ENCODE measurements at regions not wholly inside any gene's neighbourhood (a gene's known extent, or its start where the extent isn't known, plus 50 kb on each side); places are given as distances from the start of the nearest gene placed in this dataset.

DNA sequence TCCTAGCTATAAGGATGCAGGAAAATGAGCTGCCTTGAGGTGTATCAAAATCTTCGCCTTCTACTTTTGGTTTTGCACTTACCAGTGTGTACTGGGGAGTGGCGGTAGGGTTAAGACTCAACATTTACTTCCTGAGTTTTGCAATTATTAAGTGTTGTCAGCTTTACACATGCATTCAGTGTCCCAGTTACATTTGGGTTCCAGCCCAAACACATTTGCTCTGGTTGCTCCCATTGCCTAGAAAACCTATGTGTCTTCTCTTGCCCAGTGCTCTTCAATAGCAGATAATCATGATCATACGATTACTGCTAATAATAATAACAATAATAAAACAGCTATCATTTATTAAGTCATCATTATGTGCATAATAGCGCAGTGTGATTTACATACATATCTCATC is 241.5 kb upstream of the PAPPA start:
- TF ChIP-seq, protein P1, sequence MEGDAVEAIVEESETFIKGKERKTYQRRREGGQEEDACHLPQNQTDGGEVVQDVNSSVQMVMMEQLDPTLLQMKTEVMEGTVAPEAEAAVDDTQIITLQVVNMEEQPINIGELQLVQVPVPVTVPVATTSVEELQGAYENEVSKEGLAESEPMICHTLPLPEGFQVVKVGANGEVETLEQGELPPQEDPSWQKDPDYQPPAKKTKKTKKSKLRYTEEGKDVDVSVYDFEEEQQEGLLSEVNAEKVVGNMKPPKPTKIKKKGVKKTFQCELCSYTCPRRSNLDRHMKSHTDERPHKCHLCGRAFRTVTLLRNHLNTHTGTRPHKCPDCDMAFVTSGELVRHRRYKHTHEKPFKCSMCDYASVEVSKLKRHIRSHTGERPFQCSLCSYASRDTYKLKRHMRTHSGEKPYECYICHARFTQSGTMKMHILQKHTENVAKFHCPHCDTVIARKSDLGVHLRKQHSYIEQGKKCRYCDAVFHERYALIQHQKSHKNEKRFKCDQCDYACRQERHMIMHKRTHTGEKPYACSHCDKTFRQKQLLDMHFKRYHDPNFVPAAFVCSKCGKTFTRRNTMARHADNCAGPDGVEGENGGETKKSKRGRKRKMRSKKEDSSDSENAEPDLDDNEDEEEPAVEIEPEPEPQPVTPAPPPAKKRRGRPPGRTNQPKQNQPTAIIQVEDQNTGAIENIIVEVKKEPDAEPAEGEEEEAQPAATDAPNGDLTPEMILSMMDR (IDR thresholded peaks at IDR 0.05; ENCODE audit: borderline replicate concordance, extremely low read depth, low read length, poor library complexity, severe bottlenecking), result no peak
- TF ChIP-seq EZH2 (IDR thresholded peaks at IDR 0.05; ENCODE audit: borderline replicate concordance, low read depth, low read length, severe bottlenecking), result no peak

Measured in DND-41 (cell line).